MV-4-11 (cell line): ENCODE measurements at regions not wholly inside any gene's neighbourhood (a gene's known extent, or its start where the extent isn't known, plus 50 kb on each side); places are given as distances from the start of the nearest gene placed in this dataset.
"Not testable (repeated sequence)": the region's sequence is repeated elsewhere in the genome, so short reads cannot be mapped to it uniquely, and the experiment has no call there.

ENCODE experiments used
- DNase-seq: peaks from one replicate; lab custom pipeline; 2025; lab: John Stamatoyannopoulos, UW

GRCh38 chrX:140065961-140066662 is 100.8 kb upstream of the CXorf66 start:
- DNase-seq: peak; percentile 70

DNA sequence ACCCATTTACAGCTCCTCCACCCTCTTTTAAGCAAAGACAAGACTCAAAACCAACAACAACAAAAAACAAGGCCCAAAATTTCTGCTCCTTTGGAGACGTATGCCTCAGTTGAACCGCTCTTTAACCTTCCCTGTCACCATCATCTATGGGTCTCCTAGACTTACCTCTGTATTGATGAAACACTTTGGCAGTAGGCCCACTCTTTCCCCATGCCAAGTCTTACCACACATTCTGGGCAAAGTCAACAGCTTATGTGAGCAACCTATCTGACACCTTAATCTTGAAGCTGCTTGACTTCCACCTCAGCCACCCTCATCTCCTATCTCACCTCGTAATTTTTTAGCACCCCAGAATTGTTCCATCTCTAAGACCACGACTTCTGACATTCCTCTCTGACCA is 99.7 kb upstream of the CXorf66 start:
- DNase-seq: no peak

DNA sequence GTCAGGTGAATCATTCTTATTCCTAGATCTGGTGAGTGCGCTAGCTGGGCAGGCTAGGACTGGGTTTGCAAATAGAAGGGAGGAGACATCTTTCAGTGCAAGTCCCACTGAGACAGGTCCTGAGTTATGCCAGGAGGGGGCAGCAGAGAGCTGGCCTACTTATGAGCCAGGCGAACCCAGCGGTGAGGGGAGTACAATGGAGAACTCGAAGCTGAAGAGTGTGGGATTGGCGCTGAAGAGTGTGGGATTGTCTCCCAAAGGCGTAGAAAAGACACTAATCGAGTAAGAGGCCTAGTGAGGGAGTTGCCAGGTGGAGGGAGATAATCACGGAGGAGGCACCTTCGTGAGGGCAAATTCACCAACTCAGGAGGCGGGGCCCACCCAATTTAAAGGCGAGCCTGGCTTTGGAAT is 91.7 kb upstream of the CXorf66 start:
- DNase-seq: peak; percentile 47

DNA sequence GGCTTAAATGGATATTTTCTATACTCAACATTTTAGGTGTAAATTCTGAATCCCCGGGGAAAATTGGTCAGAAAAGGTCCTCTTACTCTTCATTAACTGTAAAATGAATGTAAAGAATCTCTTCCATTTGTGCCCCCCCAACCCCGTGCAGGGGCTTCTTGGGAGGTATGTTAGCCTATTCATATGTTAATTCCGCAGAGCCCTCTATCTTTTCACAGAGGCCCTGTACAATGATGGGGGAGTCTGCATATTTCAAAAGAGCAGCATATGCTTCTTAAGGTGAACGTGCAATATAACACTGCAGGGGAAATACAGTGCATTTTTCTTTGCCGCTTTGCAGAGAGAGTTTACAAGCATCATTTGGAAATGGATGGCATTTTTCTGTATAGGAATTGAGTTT is 88.5 kb upstream of the CXorf66 start:
- DNase-seq: no peak

GRCh38 chrX:140050906-140051305 is 85.6 kb upstream of the CXorf66 start:
- no peak for DNase-seq

DNA sequence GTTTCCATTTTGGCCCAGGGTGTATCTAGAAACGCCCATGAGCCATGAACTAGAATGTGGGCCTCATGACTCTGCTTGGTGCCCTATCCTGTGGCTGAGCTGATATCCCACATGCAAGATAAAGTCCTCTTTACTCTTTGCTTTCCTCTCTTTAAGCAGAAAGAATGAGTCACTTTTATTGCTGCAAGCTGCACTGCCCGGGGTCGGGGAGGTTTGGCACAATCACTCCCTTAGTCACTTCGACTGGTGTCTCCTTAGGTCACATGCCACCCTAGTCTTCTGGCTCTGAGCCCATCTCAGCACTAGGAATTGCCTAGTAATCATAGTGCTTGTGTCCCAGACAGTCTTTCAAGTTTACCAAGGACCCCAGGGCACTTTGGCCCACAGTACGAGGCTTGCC is 75.1 kb upstream of the CXorf66 start:
- DNase-seq: peak; percentile 24

DNA sequence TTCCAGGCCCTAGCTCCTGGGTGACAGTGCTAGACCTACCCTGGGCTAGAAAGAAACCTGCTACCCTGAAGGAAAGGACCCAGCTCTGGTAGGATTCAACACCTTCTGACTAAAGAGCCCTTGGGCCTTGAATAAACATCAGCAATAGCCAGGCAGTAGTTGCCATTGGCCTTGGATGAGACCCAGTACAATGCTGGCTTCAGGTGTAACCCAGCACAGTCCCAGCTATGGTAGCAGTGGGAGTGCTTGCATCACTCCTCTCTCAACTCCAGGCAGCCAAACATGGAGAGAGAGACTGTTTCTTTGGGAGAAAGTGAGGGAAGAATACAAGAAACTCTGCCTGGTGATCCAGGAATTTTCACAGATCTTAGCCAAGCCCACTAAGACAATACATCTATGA is 73.5 kb upstream of the CXorf66 start:
- DNase-seq: no peak

DNA sequence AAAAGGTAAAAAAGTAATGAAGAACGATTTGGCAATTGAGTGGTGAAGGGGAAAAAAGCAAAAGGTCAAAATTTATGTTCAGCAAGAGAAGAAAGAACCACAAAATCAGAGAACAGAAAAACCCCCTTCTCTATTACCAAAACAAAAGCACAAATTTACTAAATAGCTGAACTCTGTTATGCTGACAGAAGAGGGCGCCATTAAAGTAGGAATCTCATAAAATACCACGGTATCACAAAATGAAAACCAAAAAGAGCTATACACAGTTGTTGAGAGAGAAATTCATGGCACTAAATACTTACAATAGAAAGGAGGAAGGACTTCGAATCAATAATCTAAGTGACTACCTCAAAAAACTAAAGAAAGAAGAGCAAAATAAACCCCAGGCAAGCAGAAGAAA is 69.6 kb upstream of the CXorf66 start:
- no peak for DNase-seq

- no peak for DNase-seq
Observed at GRCh38 chrX:140022482-140022881, 57.2 kb upstream of the CXorf66 start.

DNA sequence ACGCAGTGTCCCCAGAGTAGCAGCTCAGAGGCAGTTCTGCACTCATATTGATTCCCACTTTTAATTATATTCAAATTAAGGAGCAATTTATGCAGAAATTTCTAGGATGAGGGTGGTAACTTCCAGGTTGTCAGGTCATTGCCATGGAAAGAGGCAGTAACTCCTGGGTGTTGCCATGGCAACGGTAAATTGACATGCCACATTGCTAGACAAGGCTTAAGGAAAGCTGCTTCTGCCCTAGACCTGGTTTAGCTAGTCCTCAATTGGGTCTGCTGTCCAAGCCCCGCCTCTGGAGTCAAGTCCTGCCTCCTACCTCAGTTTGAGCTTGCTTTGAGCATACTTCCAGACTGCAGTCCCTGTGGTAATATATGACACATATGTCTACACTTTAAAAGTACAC is 53.8 kb upstream of the CXorf66 start:
- DNase-seq: not testable (repeated sequence)
